ENCODE measurements at regions not wholly inside any gene's neighbourhood (a gene's known extent, or its start where the extent isn't known, plus 50 kb on each side); places are given as distances from the start of the nearest gene placed in this dataset.

DNA sequence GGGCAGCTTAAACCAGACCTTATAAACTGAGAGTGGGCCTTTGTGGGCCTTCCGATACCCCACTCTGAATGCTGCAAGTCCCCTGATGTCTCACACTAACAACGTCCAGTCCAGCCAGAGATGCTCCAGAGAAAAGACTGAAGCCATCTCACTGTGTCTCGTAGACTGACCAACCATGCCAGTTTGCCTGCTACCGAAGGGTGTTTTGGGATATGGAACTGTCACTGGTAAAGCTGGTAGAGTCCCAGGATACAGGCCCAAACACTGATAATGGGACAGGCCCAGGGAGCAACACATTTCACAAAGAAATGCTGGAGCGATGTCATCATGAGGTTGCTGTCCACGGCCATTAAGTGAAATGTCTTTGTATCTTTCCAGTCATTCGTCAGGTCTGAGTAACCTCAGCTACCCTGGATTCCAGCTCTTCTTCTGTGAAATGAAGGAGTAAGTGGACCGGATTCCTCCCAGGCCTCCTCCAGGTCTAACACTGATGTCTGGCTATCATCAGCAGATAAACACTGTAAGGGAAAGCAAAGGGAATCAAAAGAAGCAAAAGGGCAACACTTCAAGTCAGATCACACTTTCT, 81.6 kb downstream of the SLC5A7 start:
- no peak overlapping the region for H3K27ac ChIP-seq

GRCh38 chr2:108069515-108070310, 83.4 kb downstream of the SLC5A7 start:
- Histone ChIP-seq H3K9me3 (no peaks in the 10 kb centered on the region), H3K4me1 (no peaks in the 10 kb centered on the region), H3K4me3 (no peak overlapping the region), H3K27me3 (no peaks in the 10 kb centered on the region), H3K27ac (no peak overlapping the region), H3K36me3 (no peaks in the 10 kb centered on the region)
- DNase-seq (ENCODE audit: low spot score in 2 of 2): no peak
- TF ChIP-seq POLR2AphosphoS5 (IDR thresholded peaks at IDR 0.05) (no peak), POLR2A (IDR thresholded peaks at IDR 0.05) (no peak)
- TF ChIP-seq, protein P1, sequence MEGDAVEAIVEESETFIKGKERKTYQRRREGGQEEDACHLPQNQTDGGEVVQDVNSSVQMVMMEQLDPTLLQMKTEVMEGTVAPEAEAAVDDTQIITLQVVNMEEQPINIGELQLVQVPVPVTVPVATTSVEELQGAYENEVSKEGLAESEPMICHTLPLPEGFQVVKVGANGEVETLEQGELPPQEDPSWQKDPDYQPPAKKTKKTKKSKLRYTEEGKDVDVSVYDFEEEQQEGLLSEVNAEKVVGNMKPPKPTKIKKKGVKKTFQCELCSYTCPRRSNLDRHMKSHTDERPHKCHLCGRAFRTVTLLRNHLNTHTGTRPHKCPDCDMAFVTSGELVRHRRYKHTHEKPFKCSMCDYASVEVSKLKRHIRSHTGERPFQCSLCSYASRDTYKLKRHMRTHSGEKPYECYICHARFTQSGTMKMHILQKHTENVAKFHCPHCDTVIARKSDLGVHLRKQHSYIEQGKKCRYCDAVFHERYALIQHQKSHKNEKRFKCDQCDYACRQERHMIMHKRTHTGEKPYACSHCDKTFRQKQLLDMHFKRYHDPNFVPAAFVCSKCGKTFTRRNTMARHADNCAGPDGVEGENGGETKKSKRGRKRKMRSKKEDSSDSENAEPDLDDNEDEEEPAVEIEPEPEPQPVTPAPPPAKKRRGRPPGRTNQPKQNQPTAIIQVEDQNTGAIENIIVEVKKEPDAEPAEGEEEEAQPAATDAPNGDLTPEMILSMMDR (IDR thresholded peaks at IDR 0.05): no peak
- intact Hi-C loops (cut with DNase I; ENCODE audit: low total_unique reads): no loop called here

More for the DNA sequence above, 81.6 kb downstream of the SLC5A7 start:
- no peaks in the 10 kb centered on the region for H3K36me3 ChIP-seq
- no peak for DNase-seq (ENCODE audit: low spot score in 2 of 2)
- no peaks in the 10 kb centered on the region for H3K27me3 ChIP-seq
- no peaks in the 10 kb centered on the region for H3K4me1 ChIP-seq
- TF ChIP-seq, protein P1 (IDR thresholded peaks at IDR 0.05): no peak
- TF ChIP-seq POLR2AphosphoS5 (IDR thresholded peaks at IDR 0.05): no peak
- TF ChIP-seq POLR2A (IDR thresholded peaks at IDR 0.05): no peak
- no peak overlapping the region for H3K4me3 ChIP-seq
- H3K9me3 ChIP-seq: no peaks in the 10 kb centered on the region
- intact Hi-C loops (cut with DNase I; ENCODE audit: low total_unique reads): no loop called here

- Histone ChIP-seq H3K27ac (no peak overlapping the region), H3K36me3 (no peaks in the 10 kb centered on the region), H3K4me3 (no peak overlapping the region), H3K4me1 (no peaks in the 10 kb centered on the region), H3K27me3 (no peaks in the 10 kb centered on the region), H3K9me3 (no peaks in the 10 kb centered on the region)
- no peak for DNase-seq (ENCODE audit: low spot score in 2 of 2)
- TF ChIP-seq, protein P1 (IDR thresholded peaks at IDR 0.05): no peak
- TF ChIP-seq POLR2AphosphoS5 (IDR thresholded peaks at IDR 0.05): no peak
- TF ChIP-seq POLR2A (IDR thresholded peaks at IDR 0.05): no peak
- intact Hi-C loops (cut with DNase I; ENCODE audit: low total_unique reads): no loop called here
These were observed 87.2 kb downstream of the SLC5A7 start for GRCh38 chr2:108073415-108074072.

DNA sequence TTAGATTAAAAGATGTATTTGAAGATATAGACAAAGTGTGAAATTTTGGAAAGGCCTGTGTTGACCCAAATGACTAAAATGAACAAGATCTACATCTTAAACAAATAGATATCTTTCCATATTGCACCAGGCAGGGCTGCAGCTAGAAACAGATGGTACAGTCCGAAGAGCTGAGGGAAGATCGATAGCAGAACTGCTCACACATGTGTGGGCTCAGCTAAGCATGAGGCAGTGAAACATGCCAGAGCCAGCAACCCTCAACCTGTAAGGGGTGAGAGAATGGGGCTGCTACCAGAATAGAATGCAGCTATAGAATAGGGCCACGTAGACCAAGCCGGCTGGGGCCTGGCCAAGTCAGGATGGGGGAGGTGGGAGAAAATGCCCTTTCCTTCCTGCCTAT, 87.8 kb downstream of the SLC5A7 start:
- no peak overlapping the region for H3K4me3 ChIP-seq
- no peak for DNase-seq (ENCODE audit: low spot score in 2 of 2)
- H3K36me3 ChIP-seq: no peaks in the 10 kb centered on the region
- H3K27ac ChIP-seq: no peak overlapping the region
- intact Hi-C loops (cut with DNase I; ENCODE audit: low total_unique reads): no loop called here
- H3K27me3 ChIP-seq: no peaks in the 10 kb centered on the region
- no peak for TF ChIP-seq POLR2A (IDR thresholded peaks at IDR 0.05)
- TF ChIP-seq, protein P1 (IDR thresholded peaks at IDR 0.05): no peak
- no peak for TF ChIP-seq POLR2AphosphoS5 (IDR thresholded peaks at IDR 0.05)
- no peaks in the 10 kb centered on the region for H3K4me1 ChIP-seq
- H3K9me3 ChIP-seq: no peaks in the 10 kb centered on the region

GRCh38 chr2:108074946-108075345, 88.6 kb downstream of the SLC5A7 start:
- intact Hi-C loops (cut with DNase I; ENCODE audit: low total_unique reads): no loop called here
- Histone ChIP-seq H3K4me1 (no peaks in the 10 kb centered on the region), H3K4me3 (no peak overlapping the region), H3K36me3 (no peaks in the 10 kb centered on the region), H3K27me3 (no peaks in the 10 kb centered on the region), H3K9me3 (peaks cover 0 to 6% of the 10 kb centered on the region in 2 donors), H3K27ac (no peak overlapping the region)
- DNase-seq (ENCODE audit: low spot score in 2 of 2): no peak
- TF ChIP-seq POLR2A (IDR thresholded peaks at IDR 0.05): no peak
- TF ChIP-seq POLR2AphosphoS5 (IDR thresholded peaks at IDR 0.05): no peak
- TF ChIP-seq, protein P1 (IDR thresholded peaks at IDR 0.05): no peak
